HepG2 (cell line): ENCODE measurements at regions not wholly inside any gene's neighbourhood (a gene's known extent, or its start where the extent isn't known, plus 50 kb on each side); places are given as distances from the start of the nearest gene placed in this dataset.

Experiments used
- ARNT2 ChIP-seq: sonication (generic); formaldehyde crosslinking; IDR thresholded peaks from 2 replicates; pipeline ENCODE4 v1.8.0; 2022; ENCODE audit warnings: mild to moderate bottlenecking, low read depth, missing genetic modification reagents, moderate library complexity
- JDP2 ChIP-seq: sonication (generic); formaldehyde crosslinking; IDR thresholded peaks from 2 replicates; pipeline ENCODE4 v1.8.1; 2022; ENCODE audit warnings: missing genetic modification reagents, borderline replicate concordance
- PAX8 ChIP-seq: sonication (generic); formaldehyde crosslinking; IDR thresholded peaks from 2 replicates; pipeline ENCODE4 v1.8.0; 2022; ENCODE audit warnings: mild to moderate bottlenecking, missing genetic modification reagents, borderline replicate concordance
- PITX1 ChIP-seq: sonication (generic); formaldehyde crosslinking; IDR thresholded peaks from 2 replicates; pipeline ENCODE4 v1.5.1; 2020; ENCODE audit warnings: mild to moderate bottlenecking, missing genetic modification reagents
- SNAI1 ChIP-seq: sonication (generic); formaldehyde crosslinking; IDR thresholded peaks from 2 replicates; pipeline ENCODE4 v1.5.0; 2020; ENCODE audit warnings: mild to moderate bottlenecking, missing genetic modification reagents, borderline replicate concordance
- SP4 ChIP-seq: sonication (generic); formaldehyde crosslinking; IDR thresholded peaks from 2 replicates; pipeline ENCODE4 v1.8.1; 2023; ENCODE audit warnings: mild to moderate bottlenecking, missing genetic modification reagents
- TBP ChIP-seq: sonication (generic); formaldehyde crosslinking; IDR thresholded peaks from 2 replicates; pipeline ENCODE4 v1.5.0; 2020; ENCODE audit warnings: missing genetic modification reagents
- ZBTB46 ChIP-seq: sonication (generic); formaldehyde crosslinking; IDR thresholded peaks from 2 replicates; pipeline ENCODE4 v1.4.0; 2020; ENCODE audit warnings: mild to moderate bottlenecking, missing genetic modification reagents, borderline replicate concordance
- ZNF510 ChIP-seq: sonication (generic); formaldehyde crosslinking; IDR thresholded peaks from 2 replicates; pipeline ENCODE4 v1.4.0; 2020; ENCODE audit warnings: low read depth, mild to moderate bottlenecking, missing genetic modification reagents
- TF ChIP-seq, protein P1 (sequence below): sonication (generic); formaldehyde crosslinking; IDR thresholded peaks from 2 replicates; pipeline ENCODE4 v1.4.0; 2020; ENCODE audit warnings: missing genetic modification reagents
- TF ChIP-seq, protein P2 (sequence below): sonication (generic); formaldehyde crosslinking; IDR thresholded peaks from 2 replicates; pipeline ENCODE4 v1.5.0; 2020; ENCODE audit warnings: missing genetic modification reagents, mild to moderate bottlenecking, borderline replicate concordance

- TF ChIP-seq, protein P1, sequence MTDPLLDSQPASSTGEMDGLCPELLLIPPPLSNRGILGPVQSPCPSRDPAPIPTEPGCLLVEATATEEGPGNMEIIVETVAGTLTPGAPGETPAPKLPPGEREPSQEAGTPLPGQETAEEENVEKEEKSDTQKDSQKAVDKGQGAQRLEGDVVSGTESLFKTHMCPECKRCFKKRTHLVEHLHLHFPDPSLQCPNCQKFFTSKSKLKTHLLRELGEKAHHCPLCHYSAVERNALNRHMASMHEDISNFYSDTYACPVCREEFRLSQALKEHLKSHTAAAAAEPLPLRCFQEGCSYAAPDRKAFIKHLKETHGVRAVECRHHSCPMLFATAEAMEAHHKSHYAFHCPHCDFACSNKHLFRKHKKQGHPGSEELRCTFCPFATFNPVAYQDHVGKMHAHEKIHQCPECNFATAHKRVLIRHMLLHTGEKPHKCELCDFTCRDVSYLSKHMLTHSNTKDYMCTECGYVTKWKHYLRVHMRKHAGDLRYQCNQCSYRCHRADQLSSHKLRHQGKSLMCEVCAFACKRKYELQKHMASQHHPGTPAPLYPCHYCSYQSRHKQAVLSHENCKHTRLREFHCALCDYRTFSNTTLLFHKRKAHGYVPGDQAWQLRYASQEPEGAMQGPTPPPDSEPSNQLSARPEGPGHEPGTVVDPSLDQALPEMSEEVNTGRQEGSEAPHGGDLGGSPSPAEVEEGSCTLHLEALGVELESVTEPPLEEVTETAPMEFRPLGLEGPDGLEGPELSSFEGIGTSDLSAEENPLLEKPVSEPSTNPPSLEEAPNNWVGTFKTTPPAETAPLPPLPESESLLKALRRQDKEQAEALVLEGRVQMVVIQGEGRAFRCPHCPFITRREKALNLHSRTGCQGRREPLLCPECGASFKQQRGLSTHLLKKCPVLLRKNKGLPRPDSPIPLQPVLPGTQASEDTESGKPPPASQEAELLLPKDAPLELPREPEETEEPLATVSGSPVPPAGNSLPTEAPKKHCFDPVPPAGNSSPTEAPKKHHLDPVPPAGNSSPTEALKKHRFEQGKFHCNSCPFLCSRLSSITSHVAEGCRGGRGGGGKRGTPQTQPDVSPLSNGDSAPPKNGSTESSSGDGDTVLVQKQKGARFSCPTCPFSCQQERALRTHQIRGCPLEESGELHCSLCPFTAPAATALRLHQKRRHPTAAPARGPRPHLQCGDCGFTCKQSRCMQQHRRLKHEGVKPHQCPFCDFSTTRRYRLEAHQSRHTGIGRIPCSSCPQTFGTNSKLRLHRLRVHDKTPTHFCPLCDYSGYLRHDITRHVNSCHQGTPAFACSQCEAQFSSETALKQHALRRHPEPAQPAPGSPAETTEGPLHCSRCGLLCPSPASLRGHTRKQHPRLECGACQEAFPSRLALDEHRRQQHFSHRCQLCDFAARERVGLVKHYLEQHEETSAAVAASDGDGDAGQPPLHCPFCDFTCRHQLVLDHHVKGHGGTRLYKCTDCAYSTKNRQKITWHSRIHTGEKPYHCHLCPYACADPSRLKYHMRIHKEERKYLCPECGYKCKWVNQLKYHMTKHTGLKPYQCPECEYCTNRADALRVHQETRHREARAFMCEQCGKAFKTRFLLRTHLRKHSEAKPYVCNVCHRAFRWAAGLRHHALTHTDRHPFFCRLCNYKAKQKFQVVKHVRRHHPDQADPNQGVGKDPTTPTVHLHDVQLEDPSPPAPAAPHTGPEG (CRISPR knock-in tag): no peak
- no peak for TF ChIP-seq JDP2
- no peak for TF ChIP-seq ZNF510
- no peak for TF ChIP-seq PAX8 (CRISPR knock-in tag)
- no peak for TF ChIP-seq TBP (CRISPR knock-in tag)
- no peak for TF ChIP-seq SP4 (CRISPR knock-in tag)
- TF ChIP-seq, protein P2, sequence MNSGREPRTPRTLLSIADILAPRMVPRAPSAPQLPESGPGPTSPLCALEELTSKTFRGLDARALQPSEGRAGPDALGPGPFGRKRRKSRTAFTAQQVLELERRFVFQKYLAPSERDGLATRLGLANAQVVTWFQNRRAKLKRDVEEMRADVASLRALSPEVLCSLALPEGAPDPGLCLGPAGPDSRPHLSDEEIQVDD (CRISPR knock-in tag): no peak
- TF ChIP-seq ARNT2 (CRISPR knock-in tag): no peak
- TF ChIP-seq PITX1 (CRISPR knock-in tag): no peak
- TF ChIP-seq ZBTB46 (CRISPR knock-in tag): no peak
- TF ChIP-seq SNAI1 (CRISPR knock-in tag): no peak
Observed at GRCh38 chr13:50340146-50340545, 324.9 kb downstream of the KCNRG start (continued).
